Panc1 (cell line): ENCODE measurements at regions not wholly inside any gene's neighbourhood (a gene's known extent, or its start where the extent isn't known, plus 50 kb on each side); places are given as distances from the start of the nearest gene placed in this dataset.

Experiments used
- ATAC-seq: fragments of 200-7000 bp; cut with Tn5 transposase; 2 replicates; pipeline ENCODE4 v1.9.1; 2020; ENCODE audit warnings: mild to moderate bottlenecking, moderate library complexity
- BruUV-seq: library from RNA; stranded (reverse); fragments of 400-500 nt; replicated peaks from 2 replicates; lab custom pipeline; 2021; lab: Mats Ljungman, UMichigan
- CTCF ChIA-PET: fragments of 300-600 bp; sonication (Branson Sonifier 250); formaldehyde crosslinking; loops from one replicate; lab custom pipeline; 2022; ENCODE audit warnings: antibody characterized with exemption; lab: Charles Lee
- POLR2A ChIA-PET: fragments of 300-600 bp; sonication (Branson Sonifier 250); formaldehyde crosslinking; loops from one replicate; lab custom pipeline; 2022; ENCODE audit warnings: antibody characterized with exemption; lab: Charles Lee
- DNase-seq: peaks from one replicate; pipeline ENCODE4 v3.0.0-alpha.2; 2010; ENCODE audit warnings: low read depth, low spot score
- H3K27ac ChIP-seq: 2 replicates; pipeline ENCODE4 v1.5.1; 2011; ENCODE audit warnings: mild to moderate bottlenecking, low read length, inconsistent platforms
- H3K27me3 ChIP-seq: fragments of 200-500 bp; sonication (Bioruptor generic); 2 replicates; pipeline ENCODE4 v1.6.0; 2014; ENCODE audit warnings: low read length, inconsistent platforms; ENCODE audit not compliant: control insufficient read depth, insufficient read depth
- H3K36me3 ChIP-seq: fragments of 200-500 bp; sonication (Bioruptor generic); 2 replicates; pipeline ENCODE4 v1.5.1; 2014; ENCODE audit warnings: inconsistent platforms, mild to moderate bottlenecking, low read length, moderate library complexity; ENCODE audit not compliant: control insufficient read depth, insufficient read depth
- H3K4me1 ChIP-seq: 2 replicates; pipeline ENCODE4 v1.5.1; 2011; ENCODE audit warnings: inconsistent platforms, mild to moderate bottlenecking, low read length, moderate library complexity; ENCODE audit not compliant: control insufficient read depth, insufficient read depth
- H3K4me3 ChIP-seq, 2 experiments: 2 replicates each; pipeline ENCODE4 v1.5.1; 2011 to 2012; ENCODE audit warnings: low read depth in 2 of 2, low read length in 2 of 2, mild to moderate bottlenecking in 2 of 2, inconsistent platforms in 1 of 2, moderate library complexity in 1 of 2
- H3K9me3 ChIP-seq: fragments of 200-500 bp; sonication (Bioruptor generic); 2 replicates; pipeline ENCODE4 v1.5.1; 2014; ENCODE audit warnings: low read depth, mild to moderate bottlenecking, inconsistent platforms, low read length, moderate library complexity; ENCODE audit not compliant: control insufficient read depth, insufficient read depth
- CTCF ChIP-seq: fragments of 450-650 bp; IDR thresholded peaks from 2 replicates; pipeline ENCODE4 v1.5.1; 2017; ENCODE audit warnings: mild to moderate bottlenecking
- POLR2AphosphoS5 ChIP-seq: IDR thresholded peaks from 2 replicates; pipeline ENCODE4 v1.6.1; 2012; ENCODE audit warnings: mild to moderate bottlenecking, low read depth, low read length, moderate library complexity
- REST ChIP-seq, 2 experiments: IDR thresholded peaks; 2 replicates each; pipeline ENCODE4 v1.6.1; 2011 to 2012; ENCODE audit warnings: low read depth in 2 of 2, control low read depth in 1 of 2, low read length in 1 of 2, mild to moderate bottlenecking in 1 of 2, moderate library complexity in 1 of 2; ENCODE audit not compliant: insufficient read depth in 1 of 2
- SIN3A ChIP-seq: IDR thresholded peaks from 2 replicates; pipeline ENCODE4 v1.6.1; 2012; ENCODE audit warnings: low read depth, mild to moderate bottlenecking, low read length, moderate library complexity, borderline replicate concordance; ENCODE audit not compliant: insufficient read depth
- TCF7L2 ChIP-seq: IDR thresholded peaks from 2 replicates; pipeline ENCODE4 v1.6.1; 2011; ENCODE audit warnings: mild to moderate bottlenecking, low read depth, low read length, inconsistent platforms
- in situ Hi-C: cut with HindIII; loops from 2 replicates; pipeline ENCODE4 v1.10.0; 2016; ENCODE audit warnings: low sequenced_read_pairs, low pct_unique_long_range_greater_than_20kb
- intact Hi-C: fragments of 100-400 bp; cut with micrococcal nuclease; formaldehyde crosslinking; loops from one replicate; pipeline ENCODE4 v1.10.0; 2022; ENCODE audit not compliant: unreplicated experiment

GRCh38 chr2:204234248-204234647 lies 297.7 kb downstream of the ICOS start:
- no peaks in the 10 kb centered on the region for H3K36me3 ChIP-seq
- H3K27ac ChIP-seq: no peak overlapping the region
- H3K27me3 ChIP-seq: no peaks in the 10 kb centered on the region; the same call in 1 of the 2 replicates
- DNase-seq (no peak), ATAC-seq (no peak)
- no peak for TF ChIP-seq SIN3A
- TF ChIP-seq CTCF: no peak
- TF ChIP-seq TCF7L2: no peak
- TF ChIP-seq POLR2AphosphoS5: no peak
- no peak for TF ChIP-seq REST (IDR thresholded peaks at IDR 0.05; ENCODE audit: insufficient read depth in 1 of 2, low read depth in 2 of 2, low read length in 1 of 2)
- intact Hi-C loops: no loop called here
- H3K4me1 ChIP-seq: no peaks in the 10 kb centered on the region
- no TSS peak for BruUV-seq
- no peak overlapping the region for H3K4me3 ChIP-seq
- no peaks in the 10 kb centered on the region for H3K9me3 ChIP-seq
- ChIA-PET CTCF (no interaction called here), POLR2A (no interaction called here)
- in situ Hi-C loops: no loop called here

GRCh38 chr2:204234879-204235278 lies 298.3 kb downstream of the ICOS start:
- no peak for DNase-seq
- no TSS peak for BruUV-seq
- H3K27me3 ChIP-seq: no peaks in the 10 kb centered on the region; the same call in 1 of the 2 replicates

More at GRCh38 chr2:204234879-204235278, 298.3 kb downstream of the ICOS start:
- POLR2A ChIA-PET: no interaction called here
- no peak for ATAC-seq
- H3K36me3 ChIP-seq: no peaks in the 10 kb centered on the region
- no peaks in the 10 kb centered on the region for H3K4me1 ChIP-seq
- in situ Hi-C loops (no loop called here), intact Hi-C loops (no loop called here)
- H3K27ac ChIP-seq: no peak overlapping the region
- TF ChIP-seq SIN3A (no peak), POLR2AphosphoS5 (no peak), REST (IDR thresholded peaks at IDR 0.05; ENCODE audit: insufficient read depth in 1 of 2, low read depth in 2 of 2, low read length in 1 of 2) (no peak)
- H3K4me3 ChIP-seq: no peak overlapping the region
- CTCF ChIA-PET: no interaction called here
- H3K9me3 ChIP-seq: no peaks in the 10 kb centered on the region
